Keratinocyte (primary cell): ENCODE measurements at regions not wholly inside any gene's neighbourhood (a gene's known extent, or its start where the extent isn't known, plus 50 kb on each side); places are given as distances from the start of the nearest gene placed in this dataset.

Experiments
- DNase-seq: peaks from one replicate; pipeline ENCODE4 v3.0.0-alpha.2; 2011; ENCODE audit warnings: low read depth, missing footprints, low spot score
- FAIRE-seq: peaks from 2 replicates; lab custom pipeline; 2011; peaks lifted over from hg19 to GRCh38; lab: Jason Lieb, UNC
- H2AFZ ChIP-seq: 2 replicates; pipeline ENCODE4 v1.6.0; 2012; ENCODE audit warnings: low read length, control low read depth, inconsistent platforms; ENCODE audit not compliant: control insufficient read depth
- H3K27ac ChIP-seq: 2 replicates; pipeline ENCODE4 v1.5.1; 2011; ENCODE audit warnings: low read length; ENCODE audit not compliant: control insufficient read depth, insufficient read depth
- H3K27me3 ChIP-seq: 3 replicates; pipeline ENCODE4 v1.6.0; 2011; ENCODE audit warnings: low read length; ENCODE audit not compliant: control insufficient read depth, insufficient read depth; ENCODE audit errors: extremely low read depth
- H3K36me3 ChIP-seq, 2 experiments: 2 replicates in 1 of 2; 3 replicates in 1 of 2; pipeline ENCODE4 v1.5.1; 2011; ENCODE audit warnings: low read length in 2 of 2, mild to moderate bottlenecking in 1 of 2; ENCODE audit not compliant: control insufficient read depth in 2 of 2, insufficient read depth in 2 of 2; ENCODE audit errors: extremely low read depth in 1 of 2
- H3K4me1 ChIP-seq: 3 replicates; pipeline ENCODE4 v1.5.1; 2011; ENCODE audit warnings: low read length; ENCODE audit not compliant: control insufficient read depth, insufficient read depth; ENCODE audit errors: extremely low read depth
- H3K4me2 ChIP-seq: 3 replicates; pipeline ENCODE4 v1.6.0; 2011; ENCODE audit warnings: low read depth, low read length; ENCODE audit not compliant: control insufficient read depth, insufficient read depth; ENCODE audit errors: extremely low read depth
- H3K4me3 ChIP-seq, 3 experiments: fragments of 200-600 bp in 1 of 3; sonication (generic) in 1 of 3; 2 replicates in 2 of 3; 3 replicates in 1 of 3; pipeline ENCODE4 v1.5.1; 2011 to 2016; ENCODE audit warnings: low read length in 3 of 3, mild to moderate bottlenecking in 3 of 3, control low read depth in 2 of 3, inconsistent platforms in 1 of 3, low read depth in 1 of 3, mixed read lengths in 1 of 3, mixed run types in 1 of 3, moderate library complexity in 1 of 3; ENCODE audit not compliant: control insufficient read depth in 2 of 3, insufficient read depth in 2 of 3; ENCODE audit errors: extremely low read depth in 1 of 3
- H3K79me2 ChIP-seq: 2 replicates; pipeline ENCODE4 v1.6.0; 2012; ENCODE audit warnings: low read length; ENCODE audit not compliant: control insufficient read depth, insufficient read depth
- H3K9ac ChIP-seq: 3 replicates; pipeline ENCODE4 v1.6.0; 2011; ENCODE audit warnings: low read length; ENCODE audit not compliant: control insufficient read depth, insufficient read depth; ENCODE audit errors: extremely low read depth
- H3K9me1 ChIP-seq: 3 replicates; pipeline ENCODE4 v1.6.0; 2011; ENCODE audit warnings: low read length; ENCODE audit not compliant: control insufficient read depth, insufficient read depth; ENCODE audit errors: extremely low read depth
- H3K9me3 ChIP-seq: 2 replicates; pipeline ENCODE4 v1.5.1; 2012; ENCODE audit warnings: low read depth, low read length; ENCODE audit not compliant: control insufficient read depth
- H4K20me1 ChIP-seq: 3 replicates; pipeline ENCODE4 v1.6.0; 2011; ENCODE audit warnings: low read length; ENCODE audit not compliant: control insufficient read depth, insufficient read depth; ENCODE audit errors: extremely low read depth
- EZH2 ChIP-seq: IDR thresholded peaks from one replicate; pipeline ENCODE4 v1.6.1; 2012; ENCODE audit warnings: inconsistent platforms, mild to moderate bottlenecking, low read length, moderate library complexity
- dilution Hi-C: fragments of 300-500 bp; cut with MboI; formaldehyde crosslinking; loops from one replicate; pipeline ENCODE4 v1.7.0; 2020; ENCODE audit warnings: low sequenced_read_pairs; ENCODE audit not compliant: extremely low pct_ligation_motif_present
- TF ChIP-seq, protein P1 (sequence below), 3 experiments: IDR thresholded peaks in 1 of 3; conservative IDR thresholded peaks in 1 of 3; optimal IDR thresholded peaks in 1 of 3; 2 replicates in 2 of 3; 3 replicates in 1 of 3; pipeline versions ENCODE3 to v1.5.1; 2011; ENCODE audit warnings: low read length in 3 of 3, mild to moderate bottlenecking in 3 of 3, moderate library complexity in 2 of 3, control low read depth in 1 of 3, inconsistent platforms in 1 of 3; ENCODE audit not compliant: insufficient read depth in 2 of 3; ENCODE audit errors: extremely low read depth in 1 of 3

DNA sequence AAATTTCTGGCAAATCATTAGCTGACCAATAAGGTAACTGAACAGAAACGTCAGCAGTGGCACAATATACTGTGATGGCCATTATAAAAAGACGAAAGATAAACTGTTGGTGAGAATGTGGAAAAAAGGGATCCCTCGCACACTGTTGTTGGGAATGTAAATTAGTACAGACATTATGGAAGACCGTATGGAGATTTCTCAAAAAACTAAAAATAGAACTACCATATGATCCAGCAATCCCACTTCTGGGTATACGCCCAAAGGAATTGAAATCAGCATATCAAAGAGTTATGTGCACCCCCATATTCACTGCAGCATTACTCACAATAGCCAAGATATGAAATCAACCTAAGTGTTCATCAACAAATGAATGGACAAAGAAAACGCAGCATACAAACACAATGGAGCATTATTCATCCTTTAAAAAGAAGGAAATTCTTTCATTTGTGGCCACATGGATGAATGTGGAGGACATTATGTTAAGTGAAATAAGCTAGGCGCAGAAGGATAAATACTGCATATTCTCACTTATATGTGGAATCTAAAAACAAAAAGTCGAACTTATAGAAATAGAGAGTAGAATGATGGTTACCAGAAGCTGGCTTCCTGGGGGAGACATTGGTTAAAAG, 257.7 kb downstream of the RHOU start:
- Histone ChIP-seq H3K27me3 (no peaks in the 10 kb centered on the region), H3K79me2 (no peaks in the 10 kb centered on the region), H3K36me3 (no peaks in the 10 kb centered on the region), H3K4me2 (no peak overlapping the region), H3K27ac (no peak overlapping the region), H3K9me3 (no peaks in the 10 kb centered on the region), H3K9me1 (no peaks in the 10 kb centered on the region), H4K20me1 (no peaks in the 10 kb centered on the region), H3K4me1 (peaks cover 14% of the 10 kb centered on the region), H2AFZ (no peak overlapping the region), H3K4me3 (no peak overlapping the region), H3K9ac (no peak overlapping the region)
- dilution Hi-C loops, result no loop called here
- TF ChIP-seq, protein P1, sequence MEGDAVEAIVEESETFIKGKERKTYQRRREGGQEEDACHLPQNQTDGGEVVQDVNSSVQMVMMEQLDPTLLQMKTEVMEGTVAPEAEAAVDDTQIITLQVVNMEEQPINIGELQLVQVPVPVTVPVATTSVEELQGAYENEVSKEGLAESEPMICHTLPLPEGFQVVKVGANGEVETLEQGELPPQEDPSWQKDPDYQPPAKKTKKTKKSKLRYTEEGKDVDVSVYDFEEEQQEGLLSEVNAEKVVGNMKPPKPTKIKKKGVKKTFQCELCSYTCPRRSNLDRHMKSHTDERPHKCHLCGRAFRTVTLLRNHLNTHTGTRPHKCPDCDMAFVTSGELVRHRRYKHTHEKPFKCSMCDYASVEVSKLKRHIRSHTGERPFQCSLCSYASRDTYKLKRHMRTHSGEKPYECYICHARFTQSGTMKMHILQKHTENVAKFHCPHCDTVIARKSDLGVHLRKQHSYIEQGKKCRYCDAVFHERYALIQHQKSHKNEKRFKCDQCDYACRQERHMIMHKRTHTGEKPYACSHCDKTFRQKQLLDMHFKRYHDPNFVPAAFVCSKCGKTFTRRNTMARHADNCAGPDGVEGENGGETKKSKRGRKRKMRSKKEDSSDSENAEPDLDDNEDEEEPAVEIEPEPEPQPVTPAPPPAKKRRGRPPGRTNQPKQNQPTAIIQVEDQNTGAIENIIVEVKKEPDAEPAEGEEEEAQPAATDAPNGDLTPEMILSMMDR (optimal IDR thresholded peaks at IDR 0.05 in 1 of 3, IDR thresholded peaks at IDR 0.05 in 1 of 3, conservative IDR thresholded peaks at IDR 0.05 in 1 of 3; ENCODE audit: extremely low read depth in 1 of 3, insufficient read depth in 2 of 3, low read length in 3 of 3), result no peak
- no peak for TF ChIP-seq EZH2
- no peak for DNase-seq
- no peak for FAIRE-seq

DNA sequence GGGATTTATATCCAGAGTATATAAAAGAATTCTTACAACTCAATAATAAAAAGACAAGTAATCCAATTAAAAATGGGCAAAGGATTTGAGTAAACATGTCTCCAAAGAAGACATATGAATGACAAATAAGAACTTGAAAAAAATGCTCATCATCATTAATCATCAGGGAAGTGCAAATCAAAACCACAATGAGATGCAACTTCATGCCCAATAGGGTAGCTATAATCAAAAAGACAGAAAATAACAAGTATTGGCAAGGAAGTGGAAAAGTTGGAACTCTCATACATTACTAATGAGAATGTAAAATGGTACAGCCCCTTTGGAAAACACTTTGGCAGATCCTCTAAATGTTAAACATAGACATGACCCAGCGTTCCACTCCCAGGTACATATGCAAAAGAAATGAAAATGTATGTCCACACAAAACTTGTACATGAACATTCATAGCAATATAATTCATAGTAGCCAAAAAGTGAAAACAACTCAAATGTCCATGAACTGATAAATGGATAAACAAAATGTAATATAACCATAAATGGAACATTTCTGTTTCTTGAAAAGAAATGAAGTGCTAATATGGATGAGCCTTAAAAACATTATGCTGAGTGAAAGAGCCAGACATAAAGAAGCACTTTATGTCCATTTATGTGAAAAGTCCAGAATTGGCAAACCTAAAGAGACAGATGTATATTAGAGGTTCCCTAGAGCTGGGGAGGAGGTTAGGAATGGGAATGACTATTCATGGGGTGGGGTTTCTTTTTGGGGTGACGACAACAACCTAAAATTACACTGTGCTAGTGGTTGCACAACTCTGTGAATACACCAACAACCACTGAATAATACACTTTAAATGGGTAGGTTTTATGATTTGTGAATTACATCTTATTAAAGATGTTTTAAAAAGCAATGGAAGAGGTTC, 259.7 kb downstream of the RHOU start:
- FAIRE-seq, result no peak
- dilution Hi-C loops, result no loop called here
- H3K27ac ChIP-seq, result peak overlapping the region; percentile 52

More for the DNA sequence above, 259.7 kb downstream of the RHOU start:
- DNase-seq, result peak; percentile 19
- Histone ChIP-seq H3K27me3 (no peaks in the 10 kb centered on the region), H3K4me1 (peaks cover 14% of the 10 kb centered on the region), H3K9ac (no peak overlapping the region), H3K4me2 (peak overlapping the region; percentile 60), H3K36me3 (no peaks in the 10 kb centered on the region), H3K79me2 (no peaks in the 10 kb centered on the region), H2AFZ (no peak overlapping the region), H3K9me1 (no peaks in the 10 kb centered on the region), H3K9me3 (no peaks in the 10 kb centered on the region), H4K20me1 (no peaks in the 10 kb centered on the region), H3K4me3 (no peak overlapping the region)
- no peak for TF ChIP-seq EZH2
- TF ChIP-seq, protein P1 (optimal IDR thresholded peaks at IDR 0.05 in 1 of 3, IDR thresholded peaks at IDR 0.05 in 1 of 3, conservative IDR thresholded peaks at IDR 0.05 in 1 of 3; ENCODE audit: extremely low read depth in 1 of 3, insufficient read depth in 2 of 3, low read length in 3 of 3), result no peak
